NOMO-1 treated with DMSO at 0.1 percent for 48 hours (cell line): ENCODE measurements at regions not wholly inside any gene's neighbourhood (a gene's known extent, or its start where the extent isn't known, plus 50 kb on each side); places are given as distances from the start of the nearest gene placed in this dataset.

Experiments
- DNase-seq: peaks from one replicate; lab custom pipeline; 2025; ENCODE audit not compliant: unreplicated experiment; lab: John Stamatoyannopoulos, UW

- no peak for DNase-seq
Observed at GRCh38 chr10:36336315-36336714, 694.2 kb upstream of the FZD8 start.

- DNase-seq, result no peak
Observed at GRCh38 chr10:36333446-36333845, 691.4 kb upstream of the FZD8 start.

DNA sequence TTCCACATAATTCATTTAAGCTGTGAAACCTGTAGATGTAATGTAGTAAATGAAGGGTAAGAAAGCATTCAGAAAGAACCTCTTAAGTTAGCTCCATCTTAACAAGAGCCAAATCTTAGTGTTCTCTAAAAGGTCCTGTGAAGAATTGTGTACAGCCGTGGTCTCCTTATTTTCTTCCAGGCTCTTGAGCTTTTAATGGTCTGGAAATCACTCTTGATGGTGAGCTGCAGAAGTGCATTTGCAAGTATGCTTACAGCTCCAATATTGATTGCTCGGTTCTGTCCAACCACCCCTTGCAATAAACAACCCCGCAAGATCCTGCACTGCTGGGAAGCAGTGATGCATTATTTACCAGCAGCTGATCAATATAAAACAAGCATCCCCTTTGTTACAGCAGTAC lies 690.8 kb upstream of the FZD8 start:
- no peak for DNase-seq

GRCh38 chr10:36331121-36331520 lies 689.0 kb upstream of the FZD8 start:
- no peak for DNase-seq

GRCh38 chr10:36325815-36326214 lies 683.7 kb upstream of the FZD8 start:
- DNase-seq, result no peak

DNA sequence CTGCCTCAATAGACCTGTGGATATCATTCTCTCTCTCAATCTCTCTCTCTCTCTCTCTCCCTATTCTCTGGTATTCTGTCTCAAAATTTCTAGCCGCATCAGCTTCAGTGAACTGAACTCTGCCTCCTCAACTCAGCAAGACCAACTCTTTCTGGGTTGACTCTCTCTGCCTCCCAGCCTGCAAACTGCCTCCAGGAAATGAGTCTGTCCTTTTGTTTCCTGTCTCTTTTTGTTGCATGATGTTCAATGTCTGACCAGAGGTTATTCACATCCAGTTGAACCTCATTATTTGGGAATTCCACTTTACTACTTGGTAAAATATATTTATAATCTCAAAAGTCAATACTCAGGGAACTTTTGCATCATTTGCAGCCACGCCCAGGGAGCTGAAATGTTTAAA lies 682.7 kb upstream of the FZD8 start:
- no peak for DNase-seq

DNA sequence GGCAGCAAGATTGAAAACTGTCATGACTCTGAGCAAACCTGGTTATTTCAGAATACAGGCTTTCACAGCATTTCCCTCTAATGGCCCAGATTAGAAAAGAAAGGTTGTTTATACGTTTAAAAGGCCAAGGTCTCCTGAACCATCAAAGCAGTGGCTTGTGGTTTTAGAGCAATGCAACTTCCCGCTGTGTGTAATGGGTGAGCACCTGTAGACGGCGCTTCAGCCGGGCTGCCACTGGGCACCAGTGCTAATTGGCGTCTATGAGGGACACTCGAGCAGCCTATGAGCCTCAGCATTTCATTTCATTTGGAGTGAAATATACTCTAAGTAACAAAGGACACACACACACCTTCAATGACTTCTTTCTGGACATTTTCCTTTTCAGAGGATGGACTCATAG lies 671.0 kb upstream of the FZD8 start:
- no peak for DNase-seq

DNA sequence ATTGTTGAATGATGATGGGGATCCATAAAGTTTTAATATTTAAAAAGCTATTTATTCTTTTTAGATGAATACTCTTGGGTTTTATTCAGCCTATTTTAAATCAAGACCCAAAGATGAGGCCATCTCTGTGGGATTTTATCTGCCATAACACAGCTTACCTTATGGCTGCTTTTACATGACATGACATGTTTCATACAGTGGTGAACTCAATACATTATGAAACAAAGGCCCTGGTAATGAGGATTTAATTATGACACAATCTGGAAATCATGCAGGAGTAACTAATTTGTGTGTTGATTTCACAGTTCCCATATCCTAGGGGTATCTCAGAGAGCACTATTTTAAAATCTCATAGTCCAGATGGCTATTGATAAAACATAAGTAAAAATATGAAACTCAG lies 661.8 kb upstream of the FZD8 start:
- no peak for DNase-seq

DNA sequence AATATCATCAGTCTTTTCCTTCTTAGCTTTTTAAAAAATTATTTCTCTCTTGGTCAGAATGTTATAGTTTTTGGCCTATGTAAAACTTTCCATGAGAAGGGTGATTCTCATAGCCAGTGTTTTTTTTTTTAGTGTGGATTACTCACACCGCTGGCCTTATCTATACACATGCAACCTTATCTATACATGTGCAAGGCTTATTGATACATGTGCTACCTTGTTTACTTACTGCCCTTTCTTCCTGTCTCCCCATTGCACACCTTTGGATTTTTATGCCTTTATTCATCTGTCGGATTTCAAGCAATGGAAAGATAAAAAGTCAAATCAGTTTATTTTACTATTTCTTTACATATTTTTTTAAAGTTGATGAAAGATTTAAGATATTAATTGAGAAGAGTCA lies 660.0 kb upstream of the FZD8 start:
- no peak for DNase-seq

GRCh38 chr10:36301539-36301938 lies 659.4 kb upstream of the FZD8 start:
- no peak for DNase-seq

DNA sequence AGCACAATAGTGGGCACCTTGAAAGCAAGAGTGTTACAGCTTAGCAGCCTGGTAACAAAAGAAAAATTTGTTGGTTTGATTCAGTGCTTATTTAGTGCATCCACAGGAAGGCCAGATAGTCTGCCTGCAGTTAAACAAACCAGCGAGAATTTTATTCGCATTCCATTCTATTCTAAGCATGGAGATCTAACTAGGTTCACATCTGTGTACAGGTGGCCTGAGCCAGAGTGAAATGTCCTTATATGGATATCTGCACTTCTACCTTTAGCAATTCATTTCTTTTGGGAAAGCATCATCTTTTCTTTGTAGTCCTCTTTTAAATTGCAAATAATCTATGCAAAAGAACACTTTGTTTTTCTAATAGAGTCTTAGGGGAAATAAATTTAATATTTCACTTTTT lies 659.0 kb upstream of the FZD8 start:
- DNase-seq, result no peak

DNA sequence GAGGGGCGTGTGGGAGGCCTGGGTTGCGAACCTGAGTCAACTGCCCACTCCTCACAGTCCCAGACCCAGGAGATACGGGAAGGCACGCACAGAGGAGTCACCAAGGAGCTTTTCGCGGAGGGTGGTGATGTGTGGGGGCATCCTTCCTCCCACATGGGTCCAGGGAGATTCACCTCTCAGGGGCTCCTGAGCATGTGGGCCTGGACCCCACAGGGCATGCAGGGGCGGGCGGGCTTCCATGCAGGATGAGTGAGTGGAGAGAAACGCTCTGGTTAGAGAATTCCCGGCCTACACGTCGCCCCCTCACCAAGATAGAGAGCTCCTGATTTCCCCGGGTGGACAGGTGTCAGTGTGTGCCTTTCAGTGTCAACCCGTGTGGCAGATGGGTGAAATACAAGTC lies 641.7 kb upstream of the FZD8 start:
- no peak for DNase-seq

DNA sequence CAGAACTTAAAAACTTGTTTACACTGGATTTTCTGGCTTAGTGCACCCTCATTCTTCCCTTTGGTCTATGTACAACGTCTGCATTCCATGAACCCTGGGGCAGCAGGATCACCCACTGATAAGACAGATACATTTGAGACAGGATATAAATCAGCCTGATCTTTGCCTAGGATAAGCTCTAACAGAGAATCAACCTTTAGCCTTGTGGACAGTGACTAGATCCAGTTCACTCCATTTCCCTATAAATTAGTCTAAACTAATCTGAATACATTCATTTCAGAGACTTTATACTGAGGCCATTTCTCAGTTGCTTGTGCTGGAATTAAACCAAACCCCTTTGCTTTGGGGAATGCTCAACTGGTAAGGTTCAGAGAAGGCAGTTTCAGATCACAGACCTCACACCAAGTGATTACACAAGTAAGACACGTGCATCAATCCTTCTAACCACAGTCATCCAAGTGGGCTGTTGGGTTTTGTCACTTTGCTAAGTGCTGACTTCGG lies 639.8 kb upstream of the FZD8 start:
- DNase-seq, result no peak

DNA sequence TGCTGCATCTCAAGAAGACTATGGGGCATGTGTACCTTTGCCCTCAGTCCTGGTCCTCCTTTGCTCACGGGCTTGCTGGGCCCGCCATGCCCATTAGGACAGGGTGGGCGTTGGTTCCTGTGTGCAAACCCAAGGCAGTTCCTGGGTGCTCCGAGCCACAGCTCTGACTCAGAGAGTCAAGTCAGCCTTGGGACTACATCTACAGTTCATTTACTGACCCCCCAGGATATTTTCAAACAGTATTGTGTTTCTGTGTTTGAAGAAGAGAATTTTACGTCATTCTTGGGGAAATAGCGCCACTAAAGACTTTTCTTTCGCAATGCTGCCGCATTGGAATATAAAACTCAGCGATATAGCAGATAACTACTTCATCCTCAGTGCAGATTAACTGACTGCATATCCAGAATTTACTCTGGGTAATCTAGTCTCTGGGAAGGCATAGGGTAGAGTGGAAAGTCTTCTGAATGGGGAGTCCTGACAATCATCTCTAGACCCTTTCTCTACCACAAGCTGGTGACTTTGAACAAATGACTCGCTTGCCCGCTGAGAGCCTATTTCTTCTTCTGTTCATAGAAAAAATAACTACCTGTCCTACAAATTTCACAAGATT lies 638.9 kb upstream of the FZD8 start:
- no peak for DNase-seq

GRCh38 chr10:36280321-36280741 lies 638.2 kb upstream of the FZD8 start:
- DNase-seq, result no peak

DNA sequence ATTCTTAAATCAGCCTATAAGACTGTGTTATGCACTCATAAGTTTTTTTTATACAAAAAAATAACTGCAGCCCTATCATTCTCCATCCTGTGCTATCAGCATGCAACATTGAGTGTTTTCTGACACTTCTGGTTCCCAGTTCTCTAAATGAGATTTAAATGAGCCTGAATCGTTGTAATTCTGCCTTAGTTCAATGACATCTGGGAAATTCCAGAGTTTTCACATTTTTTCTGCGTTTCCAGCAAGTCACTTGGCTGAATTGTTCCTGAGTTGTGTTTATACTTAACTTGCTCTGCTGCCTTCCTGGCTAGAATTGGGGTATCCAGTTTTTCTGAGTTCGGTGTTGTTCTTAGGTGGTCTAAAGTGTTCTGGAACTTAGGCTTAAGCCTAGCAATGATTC lies 636.1 kb upstream of the FZD8 start:
- no peak for DNase-seq

DNA sequence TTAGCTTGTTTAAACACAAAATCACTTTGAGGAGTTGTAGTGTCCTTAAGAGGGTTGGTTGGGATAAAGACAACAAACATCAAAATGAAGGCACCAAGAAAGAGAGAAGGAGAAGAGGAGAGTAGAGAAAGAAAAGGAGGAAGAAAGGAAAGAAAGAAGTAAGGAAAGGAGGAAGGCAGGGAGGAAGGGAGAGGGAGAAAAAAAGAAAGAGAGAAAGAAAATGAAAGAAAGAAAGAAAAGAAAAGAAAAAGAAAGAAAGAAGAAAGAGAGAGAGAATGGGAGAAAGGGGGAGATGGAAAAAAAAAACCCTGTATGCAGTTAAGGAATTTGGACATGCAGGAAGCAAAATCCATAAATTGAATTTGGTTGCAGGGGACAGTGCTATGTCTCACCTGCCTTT lies 635.4 kb upstream of the FZD8 start:
- no peak for DNase-seq

GRCh38 chr10:36271627-36272340 lies 629.7 kb upstream of the FZD8 start:
- DNase-seq, result no peak

GRCh38 chr10:36269222-36269621 lies 627.1 kb upstream of the FZD8 start:
- DNase-seq, result no peak

DNA sequence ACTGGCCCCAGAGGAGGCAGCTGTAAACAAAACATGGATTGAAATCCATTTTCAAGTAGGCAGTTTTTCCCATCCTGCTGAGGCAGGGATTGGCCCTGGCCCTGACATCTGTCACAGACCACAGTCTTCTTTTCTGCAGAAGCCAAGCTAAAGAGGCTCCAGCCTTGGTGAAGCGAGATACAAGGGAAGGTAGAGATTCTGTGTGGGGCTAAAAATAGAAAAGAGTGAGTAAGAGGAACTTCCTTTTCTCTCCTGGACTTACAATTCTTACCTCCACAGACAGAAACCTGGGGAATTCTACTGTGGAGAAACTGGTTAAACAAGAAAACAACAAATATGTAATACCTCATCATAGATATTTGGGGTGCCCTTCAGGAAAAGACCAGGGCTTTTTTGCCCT lies 624.8 kb upstream of the FZD8 start:
- DNase-seq, result no peak

DNA sequence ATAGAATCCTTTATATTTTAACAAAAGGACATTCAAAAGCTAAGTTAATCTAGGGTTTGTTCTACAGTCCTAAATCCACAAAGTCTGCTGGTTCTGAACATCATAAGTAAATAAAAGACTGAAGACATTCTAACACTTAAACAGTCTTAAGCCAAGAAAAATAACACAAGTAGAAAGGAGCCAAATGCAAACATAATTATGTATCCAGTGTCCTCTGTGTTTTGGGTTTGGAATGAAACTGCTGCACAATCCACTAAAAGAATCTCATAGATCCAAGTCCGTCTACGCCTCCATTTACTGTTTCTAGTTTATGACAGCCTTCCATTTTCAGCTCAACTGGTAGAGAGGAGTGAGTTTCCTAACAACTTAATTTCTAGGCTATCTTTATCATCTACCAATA lies 623.6 kb upstream of the FZD8 start:
- no peak for DNase-seq

DNA sequence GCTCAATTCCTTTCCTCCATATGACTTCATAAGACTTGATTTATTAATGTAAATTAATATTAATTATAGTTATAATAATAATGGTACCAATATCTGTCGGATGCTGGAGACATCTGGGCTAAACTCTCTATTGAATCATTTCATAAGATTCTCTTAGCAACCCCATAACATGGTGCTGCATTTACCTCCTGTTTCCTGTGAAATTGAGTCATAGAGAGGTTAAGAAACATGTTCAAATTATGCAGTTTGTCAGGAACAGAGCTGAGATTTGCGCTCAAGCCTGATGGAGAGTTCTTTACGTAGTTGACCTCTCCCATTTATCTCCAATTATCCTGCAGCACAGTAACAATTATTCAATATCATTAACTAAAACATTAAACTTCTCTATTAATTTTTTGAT lies 621.8 kb upstream of the FZD8 start:
- DNase-seq, result no peak

- DNase-seq, result no peak
Observed at GRCh38 chr10:36256948-36257356, 614.9 kb upstream of the FZD8 start.
